ENCODE measurements at regions not wholly inside any gene's neighbourhood (a gene's known extent, or its start where the extent isn't known, plus 50 kb on each side); places are given as distances from the start of the nearest gene placed in this dataset.

DNA sequence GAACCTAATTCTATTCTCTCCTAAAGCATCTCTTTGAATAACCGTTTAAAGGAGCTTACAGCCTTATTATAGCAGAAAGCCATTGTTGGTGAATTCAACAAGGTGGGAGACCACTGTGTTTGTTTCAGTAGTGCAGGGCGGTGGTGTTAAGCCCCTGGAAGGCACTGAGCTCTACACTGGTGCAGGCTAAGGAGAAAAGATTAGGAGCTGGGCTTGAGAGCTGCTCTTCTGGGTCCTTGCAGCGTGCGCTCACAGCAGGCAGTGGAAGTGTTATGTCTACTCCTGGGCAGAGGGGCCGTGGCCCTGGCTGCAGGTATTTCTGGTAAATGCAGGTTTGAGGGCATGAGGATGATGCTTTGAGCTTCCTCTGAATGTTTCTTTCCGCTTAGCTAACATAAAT, 361.2 kb downstream of the RNF144B start:
- no peak for ATAC-seq (ENCODE audit: low FRiP score in 2 of 2)
- WGBS, 2 donors: 73 to 80% methylated on average over 6 of the region's 6 CpGs
- H3K27ac ChIP-seq: no peak overlapping the region

DNA sequence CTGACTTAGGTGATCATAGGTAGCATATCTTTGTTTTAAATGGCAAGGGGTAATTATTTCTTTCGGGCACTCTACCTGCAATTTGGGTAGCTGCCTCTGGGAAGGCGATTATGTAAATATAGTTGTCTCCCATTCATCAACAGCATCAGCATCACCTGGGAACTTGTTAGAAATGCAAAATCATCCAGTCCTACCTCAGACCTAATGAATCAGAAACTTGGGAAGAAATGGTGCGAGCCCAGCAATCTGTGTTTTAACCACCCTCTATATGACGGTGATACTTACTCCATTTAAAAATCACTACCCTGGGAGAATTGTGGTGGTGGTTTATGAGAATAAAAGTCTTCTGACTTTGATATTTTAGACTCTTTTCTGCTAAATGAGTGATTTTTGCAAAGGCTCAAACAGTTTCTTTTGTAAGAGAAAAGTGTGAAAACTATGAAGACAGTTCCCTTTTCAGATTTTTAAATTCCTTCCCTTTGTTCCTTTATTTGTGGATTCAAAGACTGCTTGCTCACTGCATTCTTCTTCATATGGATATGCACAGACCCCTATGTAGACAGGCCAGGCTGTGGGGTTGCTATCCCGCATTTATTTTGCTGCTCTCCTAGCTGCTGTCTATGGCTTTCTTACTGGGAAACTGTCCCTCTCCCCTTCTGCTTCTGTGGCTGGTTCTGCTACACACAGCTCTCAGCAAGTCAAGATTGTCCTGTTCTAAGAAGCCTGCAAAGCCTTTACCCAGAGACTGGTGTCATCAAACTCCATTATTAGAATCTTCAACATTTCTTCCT, 365.3 kb downstream of the RNF144B start:
- H3K36me3 ChIP-seq: no peaks in the 10 kb centered on the region
- H3K27ac ChIP-seq: no peak overlapping the region
- no peaks in the 10 kb centered on the region for H3K4me1 ChIP-seq
- DNase-seq: no peak
- H3K4me3 ChIP-seq: no peak overlapping the region
- no peaks in the 10 kb centered on the region for H3K27me3 ChIP-seq
- 50 to 52% methylated on average over 5 of the region's 5 CpGs for WGBS, 2 donors
- no peak for TF ChIP-seq POLR2AphosphoS5 (IDR thresholded peaks at IDR 0.05)
- no peak for TF ChIP-seq POLR2A (IDR thresholded peaks at IDR 0.05)
- TF ChIP-seq EP300 (IDR thresholded peaks at IDR 0.05): no peak
- TF ChIP-seq, protein P1, sequence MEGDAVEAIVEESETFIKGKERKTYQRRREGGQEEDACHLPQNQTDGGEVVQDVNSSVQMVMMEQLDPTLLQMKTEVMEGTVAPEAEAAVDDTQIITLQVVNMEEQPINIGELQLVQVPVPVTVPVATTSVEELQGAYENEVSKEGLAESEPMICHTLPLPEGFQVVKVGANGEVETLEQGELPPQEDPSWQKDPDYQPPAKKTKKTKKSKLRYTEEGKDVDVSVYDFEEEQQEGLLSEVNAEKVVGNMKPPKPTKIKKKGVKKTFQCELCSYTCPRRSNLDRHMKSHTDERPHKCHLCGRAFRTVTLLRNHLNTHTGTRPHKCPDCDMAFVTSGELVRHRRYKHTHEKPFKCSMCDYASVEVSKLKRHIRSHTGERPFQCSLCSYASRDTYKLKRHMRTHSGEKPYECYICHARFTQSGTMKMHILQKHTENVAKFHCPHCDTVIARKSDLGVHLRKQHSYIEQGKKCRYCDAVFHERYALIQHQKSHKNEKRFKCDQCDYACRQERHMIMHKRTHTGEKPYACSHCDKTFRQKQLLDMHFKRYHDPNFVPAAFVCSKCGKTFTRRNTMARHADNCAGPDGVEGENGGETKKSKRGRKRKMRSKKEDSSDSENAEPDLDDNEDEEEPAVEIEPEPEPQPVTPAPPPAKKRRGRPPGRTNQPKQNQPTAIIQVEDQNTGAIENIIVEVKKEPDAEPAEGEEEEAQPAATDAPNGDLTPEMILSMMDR (IDR thresholded peaks at IDR 0.05): no peak
- no peak for ATAC-seq (ENCODE audit: low FRiP score in 2 of 2)
- H3K9me3 ChIP-seq: no peaks in the 10 kb centered on the region

More for the DNA sequence above, 361.2 kb downstream of the RNF144B start:
- Histone ChIP-seq H3K36me3 (no peaks in the 10 kb centered on the region), H3K27me3 (no peaks in the 10 kb centered on the region), H3K4me1 (no peaks in the 10 kb centered on the region), H3K9me3 (no peaks in the 10 kb centered on the region), H3K4me3 (no peak overlapping the region)
- TF ChIP-seq EP300 (IDR thresholded peaks at IDR 0.05): no peak
- TF ChIP-seq POLR2A (IDR thresholded peaks at IDR 0.05): no peak
- TF ChIP-seq, protein P1 (IDR thresholded peaks at IDR 0.05): no peak
- no peak for TF ChIP-seq POLR2AphosphoS5 (IDR thresholded peaks at IDR 0.05)
- no peak for DNase-seq

DNA sequence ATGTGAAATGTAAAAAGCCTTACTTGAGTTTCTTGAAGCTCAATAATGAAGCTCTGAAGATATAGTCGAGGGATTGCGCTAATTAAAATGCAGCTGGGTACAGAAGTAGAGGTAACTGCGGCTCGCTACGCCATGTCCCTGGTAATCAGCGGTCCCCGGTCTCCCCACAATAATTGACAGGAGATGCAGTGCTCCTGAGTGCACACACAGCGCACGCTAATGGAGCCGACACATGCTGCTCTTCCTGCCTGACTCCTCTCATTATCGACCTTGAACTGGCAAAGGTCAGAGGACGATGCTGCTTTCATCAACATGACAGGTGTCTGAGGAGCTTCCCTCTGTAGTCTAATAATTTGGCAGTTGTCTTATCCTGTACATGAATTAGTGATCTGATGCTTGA, 365.9 kb downstream of the RNF144B start:
- no peak for ATAC-seq (ENCODE audit: low FRiP score in 2 of 2)
- H3K9me3 ChIP-seq: no peaks in the 10 kb centered on the region

DNA sequence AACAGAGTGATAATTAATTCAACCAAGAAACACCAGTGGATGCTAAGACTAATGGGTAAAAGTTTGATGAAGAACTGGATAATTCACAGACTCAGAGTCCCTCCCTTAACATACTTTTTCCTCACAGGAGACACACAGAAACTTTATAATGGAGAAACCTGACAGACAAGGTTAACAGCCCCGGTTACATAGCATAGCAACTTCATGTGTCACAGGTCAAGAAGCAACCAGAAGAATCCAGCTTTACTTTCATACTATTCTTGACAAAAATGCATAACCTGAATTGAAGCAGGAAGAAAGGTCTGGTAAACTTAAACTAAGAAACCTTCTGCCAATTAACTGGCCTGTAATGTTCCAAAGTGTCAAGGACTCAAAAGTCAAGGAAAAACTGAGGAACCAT, 375.9 kb downstream of the RNF144B start:
- 61 to 76% methylated on average over 1 of the region's 1 CpG for WGBS, 2 donors
- Histone ChIP-seq H3K27me3 (no peaks in the 10 kb centered on the region), H3K9me3 (no peaks in the 10 kb centered on the region), H3K27ac (no peak overlapping the region), H3K36me3 (no peaks in the 10 kb centered on the region), H3K4me3 (no peak overlapping the region), H3K4me1 (no peaks in the 10 kb centered on the region)
- DNase-seq: no peak
- ATAC-seq (ENCODE audit: low FRiP score in 2 of 2): no peak
- TF ChIP-seq, protein P1 (IDR thresholded peaks at IDR 0.05): no peak
- no peak for TF ChIP-seq POLR2AphosphoS5 (IDR thresholded peaks at IDR 0.05)
- TF ChIP-seq EP300 (IDR thresholded peaks at IDR 0.05): no peak
- no peak for TF ChIP-seq POLR2A (IDR thresholded peaks at IDR 0.05)

More for the DNA sequence above, 365.9 kb downstream of the RNF144B start:
- 70 to 78% methylated on average over 12 of the region's 12 CpGs for WGBS, 2 donors
- H3K36me3 ChIP-seq: no peaks in the 10 kb centered on the region
- no peaks in the 10 kb centered on the region for H3K4me1 ChIP-seq
- no peak overlapping the region for H3K27ac ChIP-seq
- no peaks in the 10 kb centered on the region for H3K27me3 ChIP-seq
- TF ChIP-seq EP300 (IDR thresholded peaks at IDR 0.05): no peak
- TF ChIP-seq POLR2A (IDR thresholded peaks at IDR 0.05): no peak
- TF ChIP-seq, protein P1 (IDR thresholded peaks at IDR 0.05): no peak
- TF ChIP-seq POLR2AphosphoS5 (IDR thresholded peaks at IDR 0.05): no peak
- no peak overlapping the region for H3K4me3 ChIP-seq
- no peak for DNase-seq

DNA sequence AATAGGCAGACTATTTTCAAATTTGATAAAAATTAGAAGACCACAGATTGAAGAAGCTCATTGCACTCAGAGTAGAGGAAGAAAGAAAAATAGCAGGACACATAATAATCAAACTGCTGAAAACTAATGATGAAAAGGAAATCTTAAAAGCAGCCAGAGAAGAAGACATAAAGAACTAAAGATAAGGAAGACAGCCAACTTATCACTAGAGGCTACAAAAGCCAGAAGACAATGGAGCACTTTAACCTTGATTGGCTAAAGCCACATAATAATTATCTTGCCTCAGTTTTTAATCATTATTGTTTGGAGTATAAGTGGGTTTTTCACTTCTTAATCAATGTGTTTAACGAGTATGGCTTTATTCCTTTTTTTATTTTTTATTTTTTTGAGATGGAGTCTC, 397.6 kb downstream of the RNF144B start:
- no peaks in the 10 kb centered on the region for H3K9me3 ChIP-seq
- H3K4me3 ChIP-seq: no peak overlapping the region
- no peaks in the 10 kb centered on the region for H3K36me3 ChIP-seq
- TF ChIP-seq, protein P1 (IDR thresholded peaks at IDR 0.05): no peak
- TF ChIP-seq POLR2A (IDR thresholded peaks at IDR 0.05) (no peak), POLR2AphosphoS5 (IDR thresholded peaks at IDR 0.05) (no peak), EP300 (IDR thresholded peaks at IDR 0.05) (no peak)
- WGBS, 2 donors: 73 to 74% methylated on average over 1 of the region's 1 CpG
- no peaks in the 10 kb centered on the region for H3K27me3 ChIP-seq
- no peak for DNase-seq
- ATAC-seq (ENCODE audit: low FRiP score in 2 of 2): no peak
- no peaks in the 10 kb centered on the region for H3K4me1 ChIP-seq
- no peak overlapping the region for H3K27ac ChIP-seq

Measured in upper lobe of left lung (tissue), 6 donors.